ENCODE measurements at regions not wholly inside any gene's neighbourhood (a gene's known extent, or its start where the extent isn't known, plus 50 kb on each side); places are given as distances from the start of the nearest gene placed in this dataset.

GRCh38 chr2:194591192-194591591 is 1065.8 kb upstream of the SLC39A10 start:
- TF ChIP-seq POLR2A (IDR thresholded peaks at IDR 0.05; ENCODE audit: low read depth, low read length): no peak
- no peak for TF ChIP-seq CREM (IDR thresholded peaks at IDR 0.05; ENCODE audit: low read depth)
- TF ChIP-seq SIN3A (IDR thresholded peaks at IDR 0.05; ENCODE audit: low read depth, low read length): no peak
- TF ChIP-seq CTCF (IDR thresholded peaks at IDR 0.05 in 2 of 3, conservative IDR thresholded peaks at IDR 0.05 in 1 of 3; ENCODE audit: control insufficient read depth in 2 of 3, extremely low read depth in 1 of 3, insufficient read depth in 1 of 3, low read depth in 3 of 3, low read length in 3 of 3): no peak
- no peak for TF ChIP-seq ELK1 (IDR thresholded peaks at IDR 0.05; ENCODE audit: low read depth, low read length)
- TF ChIP-seq NRF1 (conservative IDR thresholded peaks at IDR 0.05; ENCODE audit: low read depth, low read length): no peak
- no peak for TF ChIP-seq EP300 (IDR thresholded peaks at IDR 0.05; ENCODE audit: borderline replicate concordance in 1 of 2, control insufficient read depth in 1 of 2, low read depth in 2 of 2, low read length in 2 of 2)
- TF ChIP-seq ESRRA (IDR thresholded peaks at IDR 0.05; ENCODE audit: low read length): no peak
- TF ChIP-seq EZH2 (IDR thresholded peaks at IDR 0.05; ENCODE audit: borderline replicate concordance, control insufficient read depth, low read depth, low read length): no peak
- no peak for TF ChIP-seq ZBTB33 (IDR thresholded peaks at IDR 0.05)
- TF ChIP-seq CHD1 (IDR thresholded peaks at IDR 0.05; ENCODE audit: low read depth, low read length): no peak
- no peak for TF ChIP-seq BHLHE40 (IDR thresholded peaks at IDR 0.05; ENCODE audit: borderline replicate concordance in 1 of 2, low read depth in 2 of 2, low read length in 1 of 2)
- TF ChIP-seq SMC3 (IDR thresholded peaks at IDR 0.05; ENCODE audit: borderline replicate concordance, low read length): no peak

Measured in GM12878 (cell line).